DND-41 (cell line): ENCODE measurements at regions not wholly inside any gene's neighbourhood (a gene's known extent, or its start where the extent isn't known, plus 50 kb on each side); places are given as distances from the start of the nearest gene placed in this dataset.
"Not testable (repeated sequence)": the region's sequence is repeated elsewhere in the genome, so short reads cannot be mapped to it uniquely, and the experiment has no call there.

Experiments
- ATAC-seq: fragments of 200-7000 bp; cut with Tn5 transposase; 3 replicates; pipeline ENCODE4 v1.9.1; 2021; ENCODE audit warnings: low read depth; ENCODE audit not compliant: insufficient read depth
- DNase-seq: peaks from one replicate; pipeline ENCODE4 v3.0.0-alpha.2; 2020
- H2AFZ ChIP-seq: 2 replicates; pipeline ENCODE4 v1.6.0; 2012; ENCODE audit warnings: low read depth, low read length
- H3K27ac ChIP-seq: 2 replicates; pipeline ENCODE4 v1.5.1; 2012; ENCODE audit warnings: low read length, inconsistent platforms
- H3K27me3 ChIP-seq: fragments of 200-600 bp; sonication (generic); 2 replicates; pipeline ENCODE4 v1.6.0; 2012; ENCODE audit warnings: low read length, mild to moderate bottlenecking, inconsistent platforms; ENCODE audit not compliant: insufficient read depth, poor library complexity
- H3K36me3 ChIP-seq: 2 replicates; pipeline ENCODE4 v1.5.1; 2012; ENCODE audit warnings: low read length, inconsistent platforms; ENCODE audit not compliant: insufficient read depth
- H3K4me1 ChIP-seq: 2 replicates; pipeline ENCODE4 v1.5.1; 2012; ENCODE audit warnings: mild to moderate bottlenecking, low read length; ENCODE audit not compliant: insufficient read depth
- H3K4me2 ChIP-seq: 2 replicates; pipeline ENCODE4 v1.6.0; 2012; ENCODE audit warnings: mild to moderate bottlenecking, moderate library complexity, low read length, inconsistent platforms; ENCODE audit not compliant: insufficient read depth
- H3K4me3 ChIP-seq, 2 experiments: fragments of 200-600 bp in 1 of 2; shearing (Covaris generic) in 1 of 2; 2 replicates each; pipeline ENCODE4 v1.5.1; 2012 to 2016; ENCODE audit warnings: inconsistent platforms in 2 of 2, low read length in 2 of 2, mild to moderate bottlenecking in 2 of 2, low read depth in 1 of 2, moderate library complexity in 1 of 2
- H3K79me2 ChIP-seq: 2 replicates; pipeline ENCODE4 v1.6.0; 2012; ENCODE audit warnings: low read length, inconsistent platforms; ENCODE audit not compliant: insufficient read depth
- H3K9ac ChIP-seq: 2 replicates; pipeline ENCODE4 v1.6.0; 2012; ENCODE audit warnings: low read depth, mild to moderate bottlenecking, inconsistent platforms, low read length, moderate library complexity
- H3K9me3 ChIP-seq: 2 replicates; pipeline ENCODE4 v1.5.1; 2012; ENCODE audit warnings: low read length, moderate library complexity, mild to moderate bottlenecking, inconsistent platforms; ENCODE audit not compliant: insufficient read depth, severe bottlenecking
- H4K20me1 ChIP-seq: 2 replicates; pipeline ENCODE4 v1.6.0; 2012; ENCODE audit warnings: low read length; ENCODE audit not compliant: insufficient read depth
- EZH2 ChIP-seq: IDR thresholded peaks from 3 replicates; pipeline ENCODE4 v1.6.1; 2012; ENCODE audit warnings: borderline replicate concordance, low read depth, mild to moderate bottlenecking, moderate library complexity, low read length, inconsistent platforms; ENCODE audit not compliant: severe bottlenecking
- TF ChIP-seq, protein P1 (sequence below): IDR thresholded peaks from 2 replicates; pipeline ENCODE4 v1.5.1; 2012; ENCODE audit warnings: borderline replicate concordance, low read length, moderate library complexity, mild to moderate bottlenecking; ENCODE audit not compliant: poor library complexity, severe bottlenecking; ENCODE audit errors: extremely low read depth

DNA sequence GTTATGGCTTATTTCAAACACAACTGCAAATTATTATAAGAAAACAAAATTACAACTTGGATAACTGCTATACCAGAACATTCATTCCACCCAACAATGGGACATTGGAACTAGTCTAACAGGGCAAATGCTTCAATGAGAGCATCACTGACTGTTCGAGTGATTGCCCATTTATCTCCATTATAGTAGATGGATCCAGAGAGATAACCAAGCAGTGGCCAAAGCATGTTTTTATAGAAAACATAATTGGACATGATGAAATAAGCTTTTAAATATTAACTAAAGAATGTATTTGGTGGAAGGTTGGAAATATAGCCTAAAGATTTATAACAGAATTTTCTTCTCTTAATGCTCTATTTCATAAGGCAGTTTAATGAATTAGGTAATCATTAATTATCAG lies 634.8 kb downstream of the NUP35 start:
- Histone ChIP-seq H3K4me2 (no peak overlapping the region), H3K27ac (no peak overlapping the region), H3K27me3 (no peaks in the 10 kb centered on the region), H3K36me3 (no peaks in the 10 kb centered on the region), H3K9me3 (no peaks in the 10 kb centered on the region), H3K9ac (no peak overlapping the region), H2AFZ (no peak overlapping the region), H4K20me1 (no peaks in the 10 kb centered on the region), H3K79me2 (no peaks in the 10 kb centered on the region), H3K4me3 (no peak overlapping the region), H3K4me1 (no peaks in the 10 kb centered on the region)
- ATAC-seq (no peak), DNase-seq (no peak)
- TF ChIP-seq, protein P1, sequence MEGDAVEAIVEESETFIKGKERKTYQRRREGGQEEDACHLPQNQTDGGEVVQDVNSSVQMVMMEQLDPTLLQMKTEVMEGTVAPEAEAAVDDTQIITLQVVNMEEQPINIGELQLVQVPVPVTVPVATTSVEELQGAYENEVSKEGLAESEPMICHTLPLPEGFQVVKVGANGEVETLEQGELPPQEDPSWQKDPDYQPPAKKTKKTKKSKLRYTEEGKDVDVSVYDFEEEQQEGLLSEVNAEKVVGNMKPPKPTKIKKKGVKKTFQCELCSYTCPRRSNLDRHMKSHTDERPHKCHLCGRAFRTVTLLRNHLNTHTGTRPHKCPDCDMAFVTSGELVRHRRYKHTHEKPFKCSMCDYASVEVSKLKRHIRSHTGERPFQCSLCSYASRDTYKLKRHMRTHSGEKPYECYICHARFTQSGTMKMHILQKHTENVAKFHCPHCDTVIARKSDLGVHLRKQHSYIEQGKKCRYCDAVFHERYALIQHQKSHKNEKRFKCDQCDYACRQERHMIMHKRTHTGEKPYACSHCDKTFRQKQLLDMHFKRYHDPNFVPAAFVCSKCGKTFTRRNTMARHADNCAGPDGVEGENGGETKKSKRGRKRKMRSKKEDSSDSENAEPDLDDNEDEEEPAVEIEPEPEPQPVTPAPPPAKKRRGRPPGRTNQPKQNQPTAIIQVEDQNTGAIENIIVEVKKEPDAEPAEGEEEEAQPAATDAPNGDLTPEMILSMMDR, result no peak
- no peak for TF ChIP-seq EZH2

DNA sequence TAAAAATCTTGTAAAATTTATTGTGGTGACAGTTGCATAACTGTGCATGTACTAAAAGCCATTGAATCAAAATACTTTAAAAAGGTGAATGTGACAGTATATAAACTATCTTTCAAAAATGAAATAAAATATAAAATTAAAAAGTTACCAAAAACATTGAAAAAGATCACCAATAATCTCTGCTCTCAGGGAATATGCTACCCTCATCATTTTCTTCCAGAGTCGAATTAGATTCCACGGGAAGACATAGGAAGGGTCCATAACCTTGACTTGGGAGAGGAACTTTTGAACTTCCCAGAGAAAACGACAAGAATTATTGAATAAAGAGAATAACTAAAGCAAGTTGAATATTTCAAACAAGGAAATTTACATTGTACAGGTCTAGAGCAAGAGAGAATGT lies 649.5 kb downstream of the NUP35 start:
- no peak overlapping the region for H2AFZ ChIP-seq
- H3K27ac ChIP-seq, result no peak overlapping the region
- H3K4me1 ChIP-seq, result no peaks in the 10 kb centered on the region
- H3K4me2 ChIP-seq, result no peak overlapping the region
- H3K4me3 ChIP-seq, result no peak overlapping the region
- no peaks in the 10 kb centered on the region for H4K20me1 ChIP-seq
- H3K79me2 ChIP-seq, result no peaks in the 10 kb centered on the region
- DNase-seq (no peak), ATAC-seq (no peak)
- no peak overlapping the region for H3K9ac ChIP-seq
- H3K27me3 ChIP-seq, result no peaks in the 10 kb centered on the region
- H3K36me3 ChIP-seq, result no peaks in the 10 kb centered on the region
- no peaks in the 10 kb centered on the region for H3K9me3 ChIP-seq
- no peak for TF ChIP-seq EZH2
- TF ChIP-seq, protein P1, result no peak

- Histone ChIP-seq H3K79me2 (no peaks in the 10 kb centered on the region), H3K27ac (no peak overlapping the region), H2AFZ (no peak overlapping the region), H3K9ac (no peak overlapping the region), H3K36me3 (no peaks in the 10 kb centered on the region), H3K4me3 (no peak overlapping the region), H3K27me3 (no peaks in the 10 kb centered on the region), H3K9me3 (no peaks in the 10 kb centered on the region), H3K4me1 (no peaks in the 10 kb centered on the region), H4K20me1 (no peaks in the 10 kb centered on the region), H3K4me2 (no peak overlapping the region)
- no peak for DNase-seq
- TF ChIP-seq EZH2, result no peak
- TF ChIP-seq, protein P1, result no peak
- no peak for ATAC-seq
Measured at GRCh38 chr2:183780072-183780471, 655.8 kb downstream of the NUP35 start.

GRCh38 chr2:183782436-183782835 lies 658.2 kb downstream of the NUP35 start:
- ATAC-seq (no peak), DNase-seq (no peak)
- H2AFZ ChIP-seq, result no peak overlapping the region
- H3K9ac ChIP-seq, result no peak overlapping the region
- H4K20me1 ChIP-seq, result no peaks in the 10 kb centered on the region
- no peak for TF ChIP-seq EZH2
- TF ChIP-seq, protein P1, result no peak
- no peaks in the 10 kb centered on the region for H3K79me2 ChIP-seq
- H3K27ac ChIP-seq, result no peak overlapping the region
- H3K4me2 ChIP-seq, result no peak overlapping the region
- no peaks in the 10 kb centered on the region for H3K9me3 ChIP-seq
- no peaks in the 10 kb centered on the region for H3K4me1 ChIP-seq
- no peak overlapping the region for H3K4me3 ChIP-seq
- H3K27me3 ChIP-seq, result no peaks in the 10 kb centered on the region
- no peaks in the 10 kb centered on the region for H3K36me3 ChIP-seq

DNA sequence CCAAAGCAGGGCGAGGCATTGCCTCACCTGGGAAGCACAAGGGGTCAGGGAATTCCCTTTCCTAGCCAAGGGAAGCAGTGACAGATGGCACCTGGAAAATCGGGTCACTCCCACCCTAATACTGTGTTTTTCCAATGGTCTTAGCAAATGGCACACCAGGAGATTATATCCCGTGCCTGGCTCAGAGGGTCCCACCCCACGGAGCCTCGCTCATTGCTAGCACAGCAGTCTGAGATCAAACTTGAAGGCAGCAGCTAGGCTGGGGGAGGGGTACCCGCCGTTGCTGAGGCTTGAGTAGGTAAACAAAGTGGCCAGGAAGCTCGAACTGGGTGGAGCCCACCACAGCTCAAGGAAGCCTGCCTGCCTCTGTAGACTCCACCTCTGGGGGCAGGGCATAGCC lies 664.6 kb downstream of the NUP35 start:
- H3K4me1 ChIP-seq, H2AFZ ChIP-seq, H3K4me3 ChIP-seq, H3K27me3 ChIP-seq, H3K9ac ChIP-seq, ATAC-seq, H3K9me3 ChIP-seq, H3K4me2 ChIP-seq, H4K20me1 ChIP-seq, DNase-seq, H3K36me3 ChIP-seq, H3K27ac ChIP-seq, H3K79me2 ChIP-seq: not testable (repeated sequence)
